GM18951 (cell line): ENCODE measurements at regions not wholly inside any gene's neighbourhood (a gene's known extent, or its start where the extent isn't known, plus 50 kb on each side); places are given as distances from the start of the nearest gene placed in this dataset.
"Not testable (repeated sequence)": the region's sequence is repeated elsewhere in the genome, so short reads cannot be mapped to it uniquely, and the experiment has no call there.

ENCODE experiments used
- POLR2A ChIP-seq: IDR thresholded peaks from 4 replicates; pipeline ENCODE4 v1.6.1; 2011; ENCODE audit warnings: mild to moderate bottlenecking; ENCODE audit not compliant: insufficient read length, insufficient read depth; ENCODE audit errors: extremely low read depth
- in situ Hi-C: fragments of 300-500 bp; cut with MboI; formaldehyde crosslinking; loops from one replicate; pipeline ENCODE4 v1.12.0; 2022; ENCODE audit warnings: low sequenced_read_pairs, mixed read lengths, inconsistent platforms; ENCODE audit not compliant: unreplicated experiment

DNA sequence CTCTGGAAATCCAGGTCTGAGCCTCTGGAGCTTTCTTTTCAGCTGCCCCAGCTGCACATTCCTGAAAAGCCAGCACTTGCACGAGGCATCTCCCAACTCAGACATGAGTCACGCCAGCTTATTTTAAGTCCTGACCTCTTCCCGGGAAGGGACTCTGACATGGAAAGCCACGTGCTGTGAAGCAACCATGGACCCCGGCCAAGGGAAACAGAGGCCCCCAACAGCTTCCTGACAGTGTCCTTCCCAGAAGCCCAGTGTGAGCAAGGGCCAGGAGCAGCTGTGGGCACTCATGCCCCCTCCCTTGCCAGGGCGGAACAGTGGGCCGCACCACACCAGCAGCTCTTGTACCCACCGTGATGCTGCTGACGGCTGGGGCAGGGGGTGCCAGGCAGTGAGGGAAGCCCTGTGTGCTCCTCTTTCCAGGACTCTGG, 118.8 kb upstream of the CADM1 start:
- in situ Hi-C loops, result no loop called here
- no peak for TF ChIP-seq POLR2A

DNA sequence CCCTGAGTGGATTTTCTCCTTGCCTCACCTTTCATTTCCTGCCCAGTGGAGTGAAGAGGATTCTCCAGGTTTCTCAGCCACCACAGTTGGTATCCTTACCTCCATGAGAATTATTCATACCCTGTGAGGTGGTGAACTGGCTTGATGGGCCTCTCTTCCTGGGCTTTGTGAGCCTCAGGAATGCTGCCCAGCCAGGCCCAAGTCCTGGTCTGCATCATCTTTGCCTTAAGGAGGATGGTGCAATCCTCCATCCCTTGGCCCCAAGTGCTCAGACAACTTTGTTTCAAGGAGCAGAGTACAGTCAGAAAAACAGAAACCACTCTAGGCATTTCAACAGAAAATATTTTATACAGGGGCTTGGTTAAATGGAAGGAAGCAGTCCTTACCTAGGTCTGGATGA, 114.2 kb upstream of the CADM1 start:
- no peak for TF ChIP-seq POLR2A
- in situ Hi-C loops, result no loop called here

DNA sequence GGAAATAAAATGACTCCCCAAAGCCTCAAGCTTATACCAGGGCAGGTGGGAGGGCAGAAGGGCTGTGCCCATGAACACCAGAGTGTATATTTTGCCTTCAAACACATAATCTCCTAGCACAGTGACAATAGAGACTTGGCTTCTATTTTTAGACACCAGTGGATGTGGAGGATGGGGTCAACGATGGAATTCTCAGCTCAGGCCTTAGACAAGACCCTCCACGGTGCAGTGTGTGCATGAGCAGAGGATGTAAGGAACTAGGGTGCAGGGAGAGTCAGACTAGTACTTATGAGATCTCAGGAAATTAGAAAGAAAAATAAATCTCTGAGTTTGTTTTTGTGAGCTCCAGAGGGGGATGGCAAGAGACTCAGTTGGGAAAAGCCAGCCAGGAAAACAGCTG, 113.6 kb upstream of the CADM1 start:
- TF ChIP-seq POLR2A, result no peak
- in situ Hi-C loops, result no loop called here

DNA sequence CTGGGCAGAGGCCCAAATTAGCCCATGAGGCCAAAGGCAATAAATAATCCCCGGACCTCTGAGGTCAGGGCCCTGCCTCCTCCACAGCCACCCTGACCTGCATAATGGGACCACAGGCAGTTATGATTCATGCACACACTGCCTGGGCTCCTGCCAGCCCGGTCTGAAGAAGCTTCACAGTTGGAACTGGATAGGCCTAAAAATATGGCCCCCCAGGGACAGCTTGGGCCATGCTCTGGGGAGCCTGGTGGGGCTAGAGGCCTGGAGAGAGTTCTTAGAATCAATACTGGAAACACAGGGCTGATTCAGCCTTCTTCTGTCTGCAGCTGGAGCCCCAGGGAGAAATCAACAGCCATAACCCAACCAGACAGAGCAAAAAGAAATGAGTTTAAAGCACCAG, 112.8 kb upstream of the CADM1 start:
- in situ Hi-C loops, result no loop called here
- TF ChIP-seq POLR2A, result no peak

DNA sequence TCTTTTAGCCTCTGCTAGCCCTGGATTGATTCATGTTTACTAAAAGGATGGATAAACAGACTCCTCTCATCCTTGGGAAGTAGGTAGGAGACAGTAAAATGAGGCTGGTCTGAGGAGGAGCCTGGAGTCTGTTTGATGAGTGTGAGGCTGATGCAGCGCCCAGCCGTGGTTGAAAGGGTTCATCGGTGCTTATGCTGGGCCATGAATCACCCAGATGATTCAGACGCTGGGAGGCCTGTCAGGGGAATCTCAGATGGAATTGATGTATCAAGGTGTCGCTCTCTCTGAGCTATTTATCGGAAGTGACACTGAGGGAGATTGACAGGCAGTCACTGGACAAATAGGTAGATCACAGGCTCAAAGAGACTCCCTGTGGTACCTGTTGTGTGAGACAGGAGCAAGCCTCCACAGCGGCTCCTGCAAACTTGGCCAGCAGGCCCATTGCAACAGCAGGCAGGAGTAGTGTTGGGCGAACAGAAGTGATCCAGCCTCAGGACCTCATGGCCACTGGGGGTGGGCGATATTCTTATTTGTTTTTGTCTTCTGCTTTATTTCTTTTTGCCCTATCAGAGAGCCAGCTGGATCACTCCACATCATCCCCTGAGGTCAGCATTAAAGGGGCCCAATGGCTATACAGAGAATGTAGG, 109.9 kb upstream of the CADM1 start:
- in situ Hi-C loops, result no loop called here
- TF ChIP-seq POLR2A, result no peak

DNA sequence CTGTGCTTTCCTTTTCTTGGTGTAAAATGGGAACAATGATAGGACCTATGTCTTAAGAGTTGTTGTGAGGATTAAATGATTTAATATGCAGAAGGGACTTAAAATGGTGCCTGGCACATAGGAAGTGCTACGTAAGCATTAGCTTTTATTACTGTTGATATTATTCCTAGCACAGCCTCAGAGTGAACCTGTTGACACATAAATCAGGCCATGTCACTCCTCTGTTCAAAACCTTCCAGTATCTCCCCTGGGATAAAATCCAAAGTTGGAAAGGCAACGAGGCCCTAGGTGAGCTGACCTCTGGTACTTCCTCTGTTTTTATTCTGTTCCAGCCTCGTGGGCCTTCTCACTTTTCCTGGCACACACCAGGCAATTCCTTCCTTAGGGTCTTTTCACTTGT, 108.8 kb upstream of the CADM1 start:
- no peak for TF ChIP-seq POLR2A
- in situ Hi-C loops, result no loop called here

DNA sequence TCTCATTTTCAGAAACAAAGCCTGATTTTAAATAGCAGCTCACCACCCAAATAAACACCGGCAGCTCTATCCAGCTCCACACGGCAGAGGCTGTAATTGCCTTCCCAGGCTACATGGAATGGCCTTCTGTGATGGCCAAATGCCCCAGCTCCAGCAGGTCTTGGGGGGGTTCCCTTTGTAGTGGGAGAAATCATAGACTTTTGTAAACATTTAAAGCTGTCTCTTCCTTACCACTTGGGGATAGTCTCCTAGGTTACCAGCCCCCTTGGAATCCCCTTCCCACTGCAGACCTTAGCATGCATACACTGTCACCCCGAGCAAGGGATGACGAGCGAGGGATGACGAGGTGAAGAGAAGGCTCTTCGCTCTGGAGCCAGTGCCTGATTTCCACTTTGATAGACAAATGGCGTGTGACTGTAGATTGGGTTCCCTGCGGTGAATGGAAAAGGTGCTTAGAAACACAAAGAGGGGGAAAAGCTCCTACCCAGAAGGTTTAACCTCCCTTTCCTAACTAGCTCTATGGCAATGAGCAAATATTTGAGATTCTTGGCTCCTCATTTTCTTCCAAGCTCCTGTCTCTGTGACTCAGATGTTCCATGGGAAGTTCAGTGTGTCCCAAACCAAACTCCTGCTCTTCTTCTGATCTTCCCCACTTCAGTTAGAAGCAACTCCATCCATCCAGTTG, 108.0 kb upstream of the CADM1 start:
- no peak for TF ChIP-seq POLR2A
- in situ Hi-C loops, result no loop called here

DNA sequence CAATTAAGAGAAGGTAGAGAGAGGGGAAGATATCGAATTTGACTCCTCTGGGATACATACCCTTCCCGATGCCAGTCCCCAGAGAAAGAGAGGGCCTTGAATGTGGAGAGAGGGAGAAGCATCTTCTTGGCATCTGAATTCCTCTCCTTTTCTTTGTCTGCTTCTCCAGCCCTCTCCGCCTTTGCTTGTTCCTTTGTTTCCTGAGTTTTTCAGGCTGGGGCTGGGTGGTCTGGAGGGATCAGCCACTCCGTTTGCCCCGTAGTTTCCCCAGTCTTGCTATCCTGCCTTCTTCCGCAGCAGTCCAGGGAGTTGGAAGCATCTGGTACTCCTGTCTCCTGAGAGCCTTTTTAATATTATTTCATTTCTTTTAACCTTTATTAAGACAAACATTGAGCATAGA, 107.1 kb upstream of the CADM1 start:
- in situ Hi-C loops, result no loop called here
- no peak for TF ChIP-seq POLR2A

DNA sequence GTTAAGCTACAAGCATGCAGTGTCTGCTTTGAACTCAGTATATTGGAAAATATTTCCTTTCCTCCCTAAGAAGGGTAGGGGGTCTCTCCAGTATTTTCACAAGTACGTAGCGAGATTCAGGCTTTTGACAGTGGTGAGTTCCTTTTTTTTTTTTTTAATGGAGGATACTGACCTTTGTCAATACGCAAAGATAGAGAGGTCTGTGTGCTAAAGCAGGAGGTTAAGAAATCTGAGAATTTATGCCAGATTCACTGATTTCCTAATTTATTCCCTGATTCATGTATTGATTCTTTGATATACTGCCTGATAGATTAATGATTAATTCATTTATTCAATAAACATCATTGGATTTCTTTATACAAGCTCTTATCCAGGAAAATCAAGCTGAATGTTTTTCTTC, 106.7 kb upstream of the CADM1 start:
- TF ChIP-seq POLR2A, result no peak
- in situ Hi-C loops, result no loop called here

DNA sequence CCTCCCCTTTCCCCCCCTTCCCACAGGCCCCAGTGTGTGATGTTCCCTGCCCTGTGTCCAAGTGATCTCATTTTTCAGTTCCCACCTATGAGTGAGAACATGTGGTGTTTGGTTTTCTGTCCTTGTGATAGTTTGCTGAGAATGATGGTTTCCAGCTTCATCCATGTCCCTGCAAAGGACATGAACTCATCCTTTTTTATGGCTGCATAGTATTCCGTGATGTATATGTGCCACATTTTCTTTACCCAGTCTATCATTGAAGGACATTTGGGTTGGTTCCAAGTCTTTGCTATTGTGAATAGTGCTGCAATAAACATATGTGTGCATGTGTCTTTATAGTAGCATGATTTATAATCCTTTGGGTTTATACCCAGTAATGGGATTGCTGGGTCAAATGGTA, 106.0 kb upstream of the CADM1 start:
- in situ Hi-C loops, result not testable (repeated sequence)

DNA sequence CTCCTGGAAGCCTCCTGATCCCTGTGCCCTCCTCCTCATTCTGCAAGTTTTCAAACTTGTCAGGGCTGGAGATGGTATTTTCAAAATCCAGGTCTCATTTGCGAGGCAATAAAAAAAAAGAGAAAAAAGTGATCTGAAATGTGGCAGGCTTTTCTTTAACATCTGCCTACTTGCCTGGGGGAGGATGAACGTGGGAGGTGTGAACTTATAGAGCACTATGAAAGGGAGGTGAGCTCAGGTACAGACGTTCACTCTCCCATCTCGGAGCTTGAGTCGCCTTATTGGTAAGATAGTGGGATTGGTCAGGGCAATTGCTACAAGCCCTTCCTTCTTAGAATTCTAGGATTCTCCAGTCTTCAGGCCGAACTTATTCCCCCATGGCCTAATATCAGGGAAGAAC, 104.8 kb upstream of the CADM1 start:
- in situ Hi-C loops, result no loop called here
- no peak for TF ChIP-seq POLR2A

DNA sequence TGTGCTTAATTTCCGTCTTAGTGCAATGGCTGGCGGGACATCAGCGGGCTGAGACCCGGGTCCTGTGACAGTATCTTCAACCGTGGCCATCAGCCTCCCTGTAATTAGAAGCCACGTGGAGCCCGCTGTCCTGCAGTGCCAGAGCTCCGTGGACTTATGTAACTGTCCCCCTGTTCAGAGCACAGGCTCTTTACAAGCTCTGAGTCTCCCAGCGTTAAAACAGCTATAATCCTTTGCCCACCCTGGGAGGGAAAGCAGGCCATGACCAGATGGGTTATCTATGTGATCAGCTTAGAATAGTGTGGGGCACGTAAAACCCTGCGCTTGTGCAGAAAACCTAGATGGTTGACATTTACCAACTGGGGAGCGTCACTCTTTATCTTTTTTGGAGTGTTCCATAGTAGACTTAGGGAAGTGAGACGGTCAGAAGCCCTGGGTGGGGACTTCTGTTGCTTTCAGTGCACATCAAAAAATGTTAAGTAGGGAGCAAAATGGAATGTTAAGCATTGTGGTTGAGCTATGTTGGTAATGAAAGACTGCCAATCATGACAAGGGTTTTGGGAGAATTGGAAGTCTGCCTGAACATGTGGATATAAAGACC, 103.5 kb upstream of the CADM1 start:
- in situ Hi-C loops, result no loop called here
- no peak for TF ChIP-seq POLR2A

DNA sequence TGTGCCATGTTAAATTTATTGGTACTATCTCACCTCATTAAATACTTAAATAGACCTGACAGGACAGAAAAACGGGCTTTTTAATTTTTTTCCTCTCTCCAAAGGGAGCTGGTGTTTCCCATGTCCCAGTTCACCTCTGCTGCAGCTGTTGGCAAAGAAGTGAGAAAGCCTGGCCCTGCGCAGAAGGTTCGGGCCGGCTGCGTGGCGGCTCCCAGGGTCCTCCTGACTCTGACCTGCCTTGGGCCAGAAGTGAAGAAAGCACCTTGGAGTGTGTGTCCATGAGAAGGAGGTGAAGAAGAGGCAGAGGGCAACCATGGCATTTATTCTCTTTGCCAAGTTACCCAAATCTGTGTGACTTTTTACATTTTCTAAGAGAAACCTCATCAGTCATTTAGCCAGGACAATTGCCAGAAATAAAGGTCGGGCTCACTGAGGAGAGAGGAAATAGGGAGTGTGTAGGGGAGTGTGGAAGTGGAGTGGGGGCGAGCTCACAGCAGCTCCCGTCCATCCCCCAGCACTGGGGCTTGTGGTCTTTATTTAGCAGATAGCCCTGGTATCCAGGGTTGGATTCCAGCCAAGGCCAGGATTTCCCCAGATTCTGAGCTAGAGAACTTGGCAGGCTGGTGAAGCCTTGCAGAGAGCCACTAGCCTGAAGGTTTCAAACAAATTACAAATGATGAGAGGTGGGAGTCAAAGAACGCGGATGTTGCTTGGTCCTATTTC, 102.4 kb upstream of the CADM1 start:
- TF ChIP-seq POLR2A, result no peak
- in situ Hi-C loops, result no loop called here
